Fibroblast of the aortic adventitia (primary cell): ENCODE measurements at regions not wholly inside any gene's neighbourhood (a gene's known extent, or its start where the extent isn't known, plus 50 kb on each side); places are given as distances from the start of the nearest gene placed in this dataset.

Source experiments
- DNase-seq: peaks from one replicate; pipeline ENCODE4 v3.0.0-alpha.2; 2010; ENCODE audit warnings: low read depth
- H3K4me3 ChIP-seq: 2 replicates; pipeline ENCODE4 v1.5.1; 2011; ENCODE audit warnings: low read depth, mild to moderate bottlenecking, control low read depth, low read length, moderate library complexity
- CTCF ChIP-seq: IDR thresholded peaks from 2 replicates; pipeline ENCODE4 v1.5.1; 2011; ENCODE audit warnings: mild to moderate bottlenecking, low read length, control low read depth, inconsistent platforms; ENCODE audit not compliant: insufficient read depth

- TF ChIP-seq CTCF: no peak
- H3K4me3 ChIP-seq: no peak overlapping the region
- DNase-seq: no peak
Observed at GRCh38 chr7:155973451-155973997, 161.3 kb upstream of the SHH start.

GRCh38 chr7:155972651-155973390 lies 160.6 kb upstream of the SHH start:
- no peak for DNase-seq
- no peak for TF ChIP-seq CTCF
- H3K4me3 ChIP-seq: no peak overlapping the region

- no peak for DNase-seq
- no peak overlapping the region for H3K4me3 ChIP-seq
- no peak for TF ChIP-seq CTCF
Observed at GRCh38 chr7:155972247-155972646, 160.0 kb upstream of the SHH start.

GRCh38 chr7:155971180-155971770 lies 159.0 kb upstream of the SHH start:
- DNase-seq: no peak
- H3K4me3 ChIP-seq: no peak overlapping the region
- no peak for TF ChIP-seq CTCF

GRCh38 chr7:155969192-155969929 lies 157.1 kb upstream of the SHH start:
- no peak for TF ChIP-seq CTCF
- DNase-seq: no peak
- H3K4me3 ChIP-seq: no peak overlapping the region

GRCh38 chr7:155965010-155965409 lies 152.7 kb upstream of the SHH start:
- no peak for DNase-seq
- TF ChIP-seq CTCF: no peak
- no peak overlapping the region for H3K4me3 ChIP-seq
